GM12878 (cell line): ENCODE measurements at regions not wholly inside any gene's neighbourhood (a gene's known extent, or its start where the extent isn't known, plus 50 kb on each side); places are given as distances from the start of the nearest gene placed in this dataset.

ENCODE experiments used
- ATF7 ChIP-seq: fragments of 450-650 bp; IDR thresholded peaks from 2 replicates; pipeline ENCODE4 v1.6.1; 2016; ENCODE audit warnings: low read depth, mild to moderate bottlenecking
- CHD2 ChIP-seq: IDR thresholded peaks from 2 replicates; pipeline ENCODE4 v1.6.1; 2011; ENCODE audit warnings: low read depth, low read length, improper control_type of control experiment, borderline replicate concordance
- EZH2 ChIP-seq: IDR thresholded peaks from 2 replicates; pipeline ENCODE4 v1.6.1; 2012; ENCODE audit warnings: low read depth, mild to moderate bottlenecking, control low read depth, inconsistent platforms, low read length, borderline replicate concordance; ENCODE audit not compliant: control insufficient read depth
- FOS ChIP-seq: IDR thresholded peaks from 3 replicates; pipeline ENCODE4 v1.6.1; 2011; ENCODE audit warnings: borderline replicate concordance; ENCODE audit not compliant: insufficient read length; ENCODE audit errors: extremely low read depth
- GABPA ChIP-seq: IDR thresholded peaks from 2 replicates; pipeline ENCODE4 v1.6.1; 2014; ENCODE audit warnings: antibody characterized with exemption, low read depth, mild to moderate bottlenecking, inconsistent platforms
- HDAC2 ChIP-seq: fragments of 200-600 bp; sonication (generic); IDR thresholded peaks from 2 replicates; pipeline ENCODE4 v1.6.1; 2017
- MTA3 ChIP-seq: IDR thresholded peaks from 2 replicates; pipeline ENCODE4 v1.6.1; 2012; ENCODE audit warnings: low read length, inconsistent platforms, borderline replicate concordance
- POLR2A ChIP-seq: IDR thresholded peaks from 2 replicates; pipeline ENCODE4 v1.6.1; 2011; ENCODE audit warnings: low read depth, mild to moderate bottlenecking, low read length
- RBBP5 ChIP-seq: fragments of 200-600 bp; sonication (generic); conservative IDR thresholded peaks from 2 replicates; pipeline ENCODE4 v1.6.1; 2016
- RCOR1 ChIP-seq: conservative IDR thresholded peaks from 2 replicates; pipeline ENCODE4 v1.6.1; 2012; ENCODE audit warnings: low read depth, low read length, improper control_type of control experiment
- TCF3 ChIP-seq: IDR thresholded peaks from 2 replicates; pipeline ENCODE4 v1.6.1; 2012; ENCODE audit warnings: low read depth, mild to moderate bottlenecking, low read length, borderline replicate concordance; ENCODE audit not compliant: insufficient read depth
- TF ChIP-seq, protein P1 (sequence below), 3 experiments: IDR thresholded peaks in 2 of 3; conservative IDR thresholded peaks in 1 of 3; 2 replicates each; pipeline ENCODE4 v1.5.1; 2011; ENCODE audit warnings: low read depth in 3 of 3, low read length in 3 of 3, mild to moderate bottlenecking in 3 of 3, control low read depth in 2 of 3, moderate library complexity in 2 of 3, inconsistent platforms in 1 of 3, mixed read lengths in 1 of 3; ENCODE audit not compliant: control insufficient read depth in 2 of 3, insufficient read depth in 1 of 3; ENCODE audit errors: extremely low read depth in 1 of 3
- TF ChIP-seq, protein P2 (sequence below): IDR thresholded peaks from 2 replicates; pipeline ENCODE4 v1.6.1; 2012; ENCODE audit warnings: low read depth, low read length, improper control_type of control experiment

DNA sequence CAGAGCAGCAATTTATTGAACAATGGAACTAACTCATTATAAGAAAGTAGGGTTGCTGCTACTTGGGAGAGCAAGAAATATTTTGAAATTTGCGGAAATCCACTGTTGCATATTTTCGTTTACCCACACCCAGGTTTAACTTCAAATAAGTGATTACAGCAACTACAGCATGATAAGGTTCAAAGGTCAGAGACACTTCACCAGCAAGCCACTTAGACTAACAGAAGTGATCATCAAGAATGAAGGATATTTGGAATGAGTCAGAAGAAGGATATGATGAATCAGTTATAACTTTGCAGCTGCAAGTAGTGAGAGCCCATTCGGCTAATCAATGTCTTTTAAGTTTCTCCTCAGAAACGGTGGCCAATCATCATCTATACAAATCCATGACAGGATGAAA lies 199.3 kb downstream of the TMA16 start:
- TF ChIP-seq RBBP5 (no peak), ATF7 (no peak), HDAC2 (no peak), RCOR1 (no peak), GABPA (no peak), POLR2A (no peak), EZH2 (no peak), FOS (no peak), CHD2 (no peak), TCF3 (no peak), MTA3 (no peak)
- TF ChIP-seq, protein P1, sequence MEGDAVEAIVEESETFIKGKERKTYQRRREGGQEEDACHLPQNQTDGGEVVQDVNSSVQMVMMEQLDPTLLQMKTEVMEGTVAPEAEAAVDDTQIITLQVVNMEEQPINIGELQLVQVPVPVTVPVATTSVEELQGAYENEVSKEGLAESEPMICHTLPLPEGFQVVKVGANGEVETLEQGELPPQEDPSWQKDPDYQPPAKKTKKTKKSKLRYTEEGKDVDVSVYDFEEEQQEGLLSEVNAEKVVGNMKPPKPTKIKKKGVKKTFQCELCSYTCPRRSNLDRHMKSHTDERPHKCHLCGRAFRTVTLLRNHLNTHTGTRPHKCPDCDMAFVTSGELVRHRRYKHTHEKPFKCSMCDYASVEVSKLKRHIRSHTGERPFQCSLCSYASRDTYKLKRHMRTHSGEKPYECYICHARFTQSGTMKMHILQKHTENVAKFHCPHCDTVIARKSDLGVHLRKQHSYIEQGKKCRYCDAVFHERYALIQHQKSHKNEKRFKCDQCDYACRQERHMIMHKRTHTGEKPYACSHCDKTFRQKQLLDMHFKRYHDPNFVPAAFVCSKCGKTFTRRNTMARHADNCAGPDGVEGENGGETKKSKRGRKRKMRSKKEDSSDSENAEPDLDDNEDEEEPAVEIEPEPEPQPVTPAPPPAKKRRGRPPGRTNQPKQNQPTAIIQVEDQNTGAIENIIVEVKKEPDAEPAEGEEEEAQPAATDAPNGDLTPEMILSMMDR (IDR thresholded peaks at IDR 0.05 in 2 of 3, conservative IDR thresholded peaks at IDR 0.05 in 1 of 3; ENCODE audit: control insufficient read depth in 2 of 3, extremely low read depth in 1 of 3, insufficient read depth in 1 of 3, low read depth in 3 of 3, low read length in 3 of 3) = no peak
- TF ChIP-seq, protein P2, sequence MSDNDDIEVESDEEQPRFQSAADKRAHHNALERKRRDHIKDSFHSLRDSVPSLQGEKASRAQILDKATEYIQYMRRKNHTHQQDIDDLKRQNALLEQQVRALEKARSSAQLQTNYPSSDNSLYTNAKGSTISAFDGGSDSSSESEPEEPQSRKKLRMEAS = no peak
